ENCODE measurements at regions not wholly inside any gene's neighbourhood (a gene's known extent, or its start where the extent isn't known, plus 50 kb on each side); places are given as distances from the start of the nearest gene placed in this dataset.

- WGBS = 90% methylated on average over 4 of the region's 4 CpGs
- DNase-seq (ENCODE audit: low spot score) = no peak
- Histone ChIP-seq H3K4me3 (ENCODE audit: low read depth in 1 of 3, low read length in 3 of 3) (no peak overlapping the region), H3K27me3 (ENCODE audit: control insufficient read depth in 4 of 4, insufficient read depth in 4 of 4, low read length in 3 of 4) (no peaks in the 10 kb centered on the region), H3K27ac (ENCODE audit: low read depth in 1 of 2, low read length in 2 of 2) (no peak overlapping the region), H3K4me1 (ENCODE audit: control insufficient read depth in 4 of 4, insufficient read depth in 4 of 4, low read length in 3 of 4) (no peaks in the 10 kb centered on the region), H3K36me3 (ENCODE audit: control insufficient read depth in 4 of 4, insufficient read depth in 3 of 4, low read depth in 1 of 4, low read length in 3 of 4) (no peaks in the 10 kb centered on the region), H3K9me3 (ENCODE audit: control insufficient read depth in 4 of 4, low read length in 3 of 4) (no peaks in the 10 kb centered on the region), H3K9ac (ENCODE audit: low read depth in 1 of 2, low read length in 2 of 2) (no peak overlapping the region)
- TF ChIP-seq FOXA2 (IDR thresholded peaks at IDR 0.05) = no peak
- TF ChIP-seq RAD21 (IDR thresholded peaks at IDR 0.05) = no peak
- TF ChIP-seq HNF4G (IDR thresholded peaks at IDR 0.05) = no peak
- TF ChIP-seq RXRA (IDR thresholded peaks at IDR 0.05) = no peak
- no peak for TF ChIP-seq REST (IDR thresholded peaks at IDR 0.05)
Measured at GRCh38 chr6:113377362-113377942, 479.7 kb upstream of the MARCKS start.

- 73% methylated on average over 3 of the region's 3 CpGs for WGBS
- H3K36me3 ChIP-seq (ENCODE audit: control insufficient read depth in 4 of 4, insufficient read depth in 3 of 4, low read depth in 1 of 4, low read length in 3 of 4) = no peaks in the 10 kb centered on the region
- no peak overlapping the region for H3K9ac ChIP-seq (ENCODE audit: low read depth in 1 of 2, low read length in 2 of 2)
- H3K27ac ChIP-seq (ENCODE audit: low read depth in 1 of 2, low read length in 2 of 2) = no peak overlapping the region
- TF ChIP-seq HNF4A (conservative IDR thresholded peaks at IDR 0.05) (no peak), JUND (IDR thresholded peaks at IDR 0.05) (no peak), FOXA2 (IDR thresholded peaks at IDR 0.05) (no peak), ZBTB33 (IDR thresholded peaks at IDR 0.05) (no peak), YY1 (IDR thresholded peaks at IDR 0.05) (no peak), HNF4G (IDR thresholded peaks at IDR 0.05) (no peak), FOXA1 (IDR thresholded peaks at IDR 0.05) (no peak), CTCF (IDR thresholded peaks at IDR 0.05; ENCODE audit: low read depth, low read length, missing input control) (no peak), NR2F2 (IDR thresholded peaks at IDR 0.05) (no peak), REST (IDR thresholded peaks at IDR 0.05) (no peak), SP1 (IDR thresholded peaks at IDR 0.05) (no peak), MAX (IDR thresholded peaks at IDR 0.05) (no peak), ATF3 (IDR thresholded peaks at IDR 0.05) (no peak), GABPA (IDR thresholded peaks at IDR 0.05 in 1 of 2, conservative IDR thresholded peaks at IDR 0.05 in 1 of 2) (no peak), EGR1 (IDR thresholded peaks at IDR 0.05; ENCODE audit: low read depth in 2 of 2) (no peak), RAD21 (IDR thresholded peaks at IDR 0.05) (no peak)
- no peak for DNase-seq (ENCODE audit: low spot score)
- H3K4me1 ChIP-seq (ENCODE audit: control insufficient read depth in 4 of 4, insufficient read depth in 4 of 4, low read length in 3 of 4) = no peaks in the 10 kb centered on the region
- H3K27me3 ChIP-seq (ENCODE audit: control insufficient read depth in 4 of 4, insufficient read depth in 4 of 4, low read length in 3 of 4) = no peaks in the 10 kb centered on the region
- no peaks in the 10 kb centered on the region for H3K9me3 ChIP-seq (ENCODE audit: control insufficient read depth in 4 of 4, low read length in 3 of 4)
- H3K4me3 ChIP-seq (ENCODE audit: low read depth in 1 of 3, low read length in 3 of 3) = no peak overlapping the region
Measured at GRCh38 chr6:113380591-113380990, 476.6 kb upstream of the MARCKS start.
